ENCODE measurements at regions not wholly inside any gene's neighbourhood (a gene's known extent, or its start where the extent isn't known, plus 50 kb on each side); places are given as distances from the start of the nearest gene placed in this dataset.

GRCh38 chr7:85830982-85831381 lies 644.1 kb upstream of the SEMA3D start:
- TF ChIP-seq CTCF (IDR thresholded peaks at IDR 0.05; ENCODE audit: poor library complexity, severe bottlenecking) (no peak), EP300 (conservative IDR thresholded peaks at IDR 0.05; ENCODE audit: poor library complexity, severe bottlenecking) (no peak), EZH2 (IDR thresholded peaks at IDR 0.05; ENCODE audit: borderline replicate concordance, insufficient read depth, low read length, poor library complexity, severe bottlenecking) (no peak)
